H9 (cell line): ENCODE measurements at regions not wholly inside any gene's neighbourhood (a gene's known extent, or its start where the extent isn't known, plus 50 kb on each side); places are given as distances from the start of the nearest gene placed in this dataset.

Source experiments
- DNase-seq: peaks from one replicate; pipeline ENCODE4 v3.0.0-alpha.2; 2017
- H2AFZ ChIP-seq: one replicate; pipeline ENCODE4 v1.6.1; 2013; ENCODE audit warnings: mild to moderate bottlenecking, low read length, control low read depth, moderate library complexity
- H2AK5ac ChIP-seq: 2 replicates; pipeline ENCODE4 v1.6.1; 2013; ENCODE audit warnings: low read length, control low read depth, mixed read lengths; ENCODE audit not compliant: insufficient read length
- H2BK120ac ChIP-seq: one replicate; pipeline ENCODE4 v1.6.1; 2013; ENCODE audit warnings: low read depth, mild to moderate bottlenecking, low read length, control low read depth, inconsistent platforms; ENCODE audit not compliant: poor library complexity, severe bottlenecking
- H2BK12ac ChIP-seq: 2 replicates; pipeline ENCODE4 v1.6.1; 2013; ENCODE audit warnings: low read length, control low read depth, mixed read lengths, low read depth; ENCODE audit not compliant: insufficient read length
- H2BK15ac ChIP-seq: 2 replicates; pipeline ENCODE4 v1.6.1; 2013; ENCODE audit warnings: low read depth, low read length, control low read depth
- H2BK20ac ChIP-seq: one replicate; pipeline ENCODE4 v1.6.1; 2013; ENCODE audit warnings: low read depth, mild to moderate bottlenecking, low read length, control low read depth, inconsistent platforms; ENCODE audit not compliant: poor library complexity, severe bottlenecking
- H2BK5ac ChIP-seq: 2 replicates; pipeline ENCODE4 v1.6.1; 2013; ENCODE audit warnings: low read length, control low read depth, mixed read lengths; ENCODE audit not compliant: insufficient read length
- H3K14ac ChIP-seq: 2 replicates; pipeline ENCODE4 v1.6.1; 2013; ENCODE audit warnings: low read length, control low read depth; ENCODE audit not compliant: insufficient read depth
- H3K18ac ChIP-seq: 2 replicates; pipeline ENCODE4 v1.6.1; 2013; ENCODE audit warnings: low read depth, mild to moderate bottlenecking, mixed read lengths, low read length, control low read depth; ENCODE audit not compliant: insufficient read length
- H3K23ac ChIP-seq: 2 replicates; pipeline ENCODE4 v1.6.1; 2013; ENCODE audit warnings: low read length, control low read depth, mixed read lengths, low read depth; ENCODE audit not compliant: insufficient read length
- H3K23me2 ChIP-seq: 2 replicates; pipeline ENCODE4 v1.6.1; 2013; ENCODE audit warnings: low read depth, mild to moderate bottlenecking, mixed read lengths, low read length, control low read depth; ENCODE audit not compliant: insufficient read length, poor library complexity, severe bottlenecking
- H3K27ac ChIP-seq: 2 replicates; pipeline ENCODE4 v1.5.1; 2013; ENCODE audit warnings: low read length, control low read depth, mixed read lengths, low read depth; ENCODE audit not compliant: insufficient read length
- H3K27me3 ChIP-seq: 2 replicates; pipeline ENCODE4 v1.6.1; 2013; ENCODE audit warnings: low read length, control low read depth, inconsistent platforms; ENCODE audit not compliant: insufficient read depth
- H3K4ac ChIP-seq: 2 replicates; pipeline ENCODE4 v1.6.1; 2013; ENCODE audit warnings: low read depth, mild to moderate bottlenecking, control low read depth, inconsistent platforms, low read length, moderate library complexity
- H3K4me1 ChIP-seq: 2 replicates; pipeline ENCODE4 v1.6.1; 2013; ENCODE audit warnings: low read length, control low read depth, inconsistent platforms; ENCODE audit not compliant: insufficient read depth
- H3K4me2 ChIP-seq: 2 replicates; pipeline ENCODE4 v1.6.1; 2013; ENCODE audit warnings: low read length, control low read depth, mixed read lengths; ENCODE audit not compliant: insufficient read length, insufficient read depth
- H3K56ac ChIP-seq: 2 replicates; pipeline ENCODE4 v1.6.1; 2013; ENCODE audit warnings: low read depth, mild to moderate bottlenecking, mixed read lengths, low read length, control low read depth; ENCODE audit not compliant: insufficient read length
- H3K79me1 ChIP-seq: 2 replicates; pipeline ENCODE4 v1.6.1; 2013; ENCODE audit warnings: low read depth, mild to moderate bottlenecking, moderate library complexity, low read length, control low read depth, inconsistent platforms; ENCODE audit not compliant: insufficient read depth, poor library complexity, severe bottlenecking
- H3K79me2 ChIP-seq: 2 replicates; pipeline ENCODE4 v1.6.1; 2013; ENCODE audit warnings: low read length, control low read depth, inconsistent platforms; ENCODE audit not compliant: insufficient read depth
- H3K9ac ChIP-seq: 2 replicates; pipeline ENCODE4 v1.6.1; 2013; ENCODE audit warnings: low read length, control low read depth, mixed read lengths; ENCODE audit not compliant: insufficient read length; ENCODE audit errors: extremely low read depth
- H3K9me3 ChIP-seq: one replicate; pipeline ENCODE4 v1.6.1; 2013; ENCODE audit warnings: low read depth, low read length, inconsistent platforms; ENCODE audit not compliant: control insufficient read depth
- H3T11ph ChIP-seq: one replicate; pipeline ENCODE4 v1.6.1; 2013; ENCODE audit warnings: mild to moderate bottlenecking, low read length, control low read depth, inconsistent platforms
- H4K20me1 ChIP-seq: one replicate; pipeline ENCODE4 v1.6.1; 2013; ENCODE audit not compliant: control insufficient read depth, insufficient read length, insufficient read depth
- H4K5ac ChIP-seq: 2 replicates; pipeline ENCODE4 v1.6.1; 2013; ENCODE audit warnings: low read depth, mild to moderate bottlenecking, mixed read lengths, low read length, control low read depth; ENCODE audit not compliant: insufficient read length
- H4K8ac ChIP-seq: replicated peaks from 2 replicates; pipeline ENCODE4 v1.6.1; 2013; ENCODE audit warnings: low read length, control low read depth, mixed read lengths, low read depth; ENCODE audit not compliant: insufficient read length
- H4K91ac ChIP-seq: 2 replicates; pipeline ENCODE4 v1.6.1; 2013; ENCODE audit warnings: low read depth, mild to moderate bottlenecking, moderate library complexity, mixed read lengths, low read length, control low read depth; ENCODE audit not compliant: insufficient read length
- H3K27ac Mint-ChIP-seq, 3 experiments: 2 replicates in 2 of 3; 3 replicates in 1 of 3; pipeline ENCODE4 v1.8.0; 2020 to 2021; ENCODE audit warnings: mixed read lengths in 3 of 3, mild to moderate bottlenecking in 1 of 3, moderate library complexity in 1 of 3
- H3K27me3 Mint-ChIP-seq: 2 replicates; pipeline ENCODE4 v1.8.0; 2021; ENCODE audit warnings: low read depth, mild to moderate bottlenecking, moderate library complexity, mixed read lengths
- H3K36me3 Mint-ChIP-seq, 3 experiments: 2 replicates in 2 of 3; 3 replicates in 1 of 3; pipeline ENCODE4 v1.8.0; 2020 to 2021; ENCODE audit warnings: low read depth in 3 of 3, mixed read lengths in 3 of 3; ENCODE audit not compliant: insufficient read depth in 1 of 3
- H3K4me1 Mint-ChIP-seq, 2 experiments: 2 replicates each; pipeline ENCODE4 v1.8.0; 2020; ENCODE audit warnings: mixed read lengths in 2 of 2
- H3K4me3 Mint-ChIP-seq, 2 experiments: 2 replicates in 1 of 2; 3 replicates in 1 of 2; pipeline ENCODE4 v1.8.0; 2020 to 2021; ENCODE audit warnings: mild to moderate bottlenecking in 2 of 2, mixed read lengths in 2 of 2, moderate library complexity in 1 of 2
- H3K9me3 Mint-ChIP-seq, 2 experiments: 2 replicates in 1 of 2; 3 replicates in 1 of 2; pipeline ENCODE4 v1.8.0; 2020; ENCODE audit warnings: mild to moderate bottlenecking in 2 of 2, mixed read lengths in 2 of 2, moderate library complexity in 1 of 2
- TF ChIP-seq, protein P1 (sequence below): fragments of 200-600 bp; sonication (generic); conservative IDR thresholded peaks from 3 replicates; pipeline ENCODE4 v1.8.0; 2021; ENCODE audit warnings: antibody characterized with exemption, mild to moderate bottlenecking

DNA sequence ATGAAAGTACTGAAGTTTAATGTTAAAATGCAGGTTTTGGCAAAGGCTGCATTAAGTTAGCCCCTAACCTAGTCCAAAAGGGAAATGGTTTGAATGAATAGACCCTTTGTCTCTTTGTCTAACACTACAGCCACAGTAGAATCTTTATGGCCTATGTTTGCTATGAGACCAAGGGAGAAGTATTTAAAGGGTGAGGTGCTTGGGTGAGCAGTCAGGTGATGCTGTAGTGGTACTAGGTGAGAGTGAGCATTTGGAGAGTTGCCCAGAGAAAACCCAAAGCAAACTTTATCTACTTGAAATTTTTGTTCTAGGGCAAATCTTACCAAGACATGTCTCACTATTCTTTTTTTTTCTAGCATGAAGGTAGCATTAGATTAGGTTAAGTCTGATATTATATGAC is 1961.4 kb upstream of the WWC1 start:
- H3K27me3 ChIP-seq, result peaks cover 2% of the 10 kb centered on the region; the same call in 1 of the 2 replicates
- peaks cover 8% of the 10 kb centered on the region for H3K27me3 Mint-ChIP-seq
- H3K27ac ChIP-seq, result no peak overlapping the region
- DNase-seq, result no peak
- peaks cover 0 to under 1% (median 0%) of the 10 kb centered on the region in 3 experiments; a peak in 2 of 7 replicates for H3K36me3 Mint-ChIP-seq
- H3K9ac ChIP-seq, result no peak overlapping the region
- no peak overlapping the region for H3T11ph ChIP-seq
- H3K14ac ChIP-seq, result no peak overlapping the region
- no peak overlapping the region for H3K18ac ChIP-seq
- no peak overlapping the region for H3K4ac ChIP-seq
- no peaks in the 10 kb centered on the region for H3K4me1 ChIP-seq
- TF ChIP-seq, protein P1, sequence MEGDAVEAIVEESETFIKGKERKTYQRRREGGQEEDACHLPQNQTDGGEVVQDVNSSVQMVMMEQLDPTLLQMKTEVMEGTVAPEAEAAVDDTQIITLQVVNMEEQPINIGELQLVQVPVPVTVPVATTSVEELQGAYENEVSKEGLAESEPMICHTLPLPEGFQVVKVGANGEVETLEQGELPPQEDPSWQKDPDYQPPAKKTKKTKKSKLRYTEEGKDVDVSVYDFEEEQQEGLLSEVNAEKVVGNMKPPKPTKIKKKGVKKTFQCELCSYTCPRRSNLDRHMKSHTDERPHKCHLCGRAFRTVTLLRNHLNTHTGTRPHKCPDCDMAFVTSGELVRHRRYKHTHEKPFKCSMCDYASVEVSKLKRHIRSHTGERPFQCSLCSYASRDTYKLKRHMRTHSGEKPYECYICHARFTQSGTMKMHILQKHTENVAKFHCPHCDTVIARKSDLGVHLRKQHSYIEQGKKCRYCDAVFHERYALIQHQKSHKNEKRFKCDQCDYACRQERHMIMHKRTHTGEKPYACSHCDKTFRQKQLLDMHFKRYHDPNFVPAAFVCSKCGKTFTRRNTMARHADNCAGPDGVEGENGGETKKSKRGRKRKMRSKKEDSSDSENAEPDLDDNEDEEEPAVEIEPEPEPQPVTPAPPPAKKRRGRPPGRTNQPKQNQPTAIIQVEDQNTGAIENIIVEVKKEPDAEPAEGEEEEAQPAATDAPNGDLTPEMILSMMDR, result no peak
- H3K79me2 ChIP-seq, result no peaks in the 10 kb centered on the region
- no peak overlapping the region for H2BK5ac ChIP-seq
- H3K9me3 Mint-ChIP-seq, result no peaks in the 10 kb centered on the region; a peak in 1 of 5 replicates
- no peak overlapping the region for H4K5ac ChIP-seq
- H3K23me2 ChIP-seq, result no peaks in the 10 kb centered on the region
- no peak overlapping the region for H2AFZ ChIP-seq
- H2BK120ac ChIP-seq, result no peak overlapping the region
- no peak overlapping the region for H3K27ac Mint-ChIP-seq
- H3K4me3 Mint-ChIP-seq, result no peak overlapping the region
- H4K20me1 ChIP-seq, result no peaks in the 10 kb centered on the region
- H2BK12ac ChIP-seq, result no peak overlapping the region
- H3K9me3 ChIP-seq, result no peaks in the 10 kb centered on the region
- no peak overlapping the region for H2AK5ac ChIP-seq
- H4K91ac ChIP-seq, result no peak overlapping the region
- no peak overlapping the region for H2BK15ac ChIP-seq
- H2BK20ac ChIP-seq, result no peak overlapping the region
- peaks cover 9 to 13% of the 10 kb centered on the region in 2 experiments for H3K4me1 Mint-ChIP-seq
- no peak overlapping the region for H3K56ac ChIP-seq
- no peak overlapping the region for H3K4me2 ChIP-seq
- H3K79me1 ChIP-seq, result no peaks in the 10 kb centered on the region
- no peak overlapping the region for H4K8ac ChIP-seq
- no peak overlapping the region for H3K23ac ChIP-seq
